ENCODE measurements at regions not wholly inside any gene's neighbourhood (a gene's known extent, or its start where the extent isn't known, plus 50 kb on each side); places are given as distances from the start of the nearest gene placed in this dataset.

DNA sequence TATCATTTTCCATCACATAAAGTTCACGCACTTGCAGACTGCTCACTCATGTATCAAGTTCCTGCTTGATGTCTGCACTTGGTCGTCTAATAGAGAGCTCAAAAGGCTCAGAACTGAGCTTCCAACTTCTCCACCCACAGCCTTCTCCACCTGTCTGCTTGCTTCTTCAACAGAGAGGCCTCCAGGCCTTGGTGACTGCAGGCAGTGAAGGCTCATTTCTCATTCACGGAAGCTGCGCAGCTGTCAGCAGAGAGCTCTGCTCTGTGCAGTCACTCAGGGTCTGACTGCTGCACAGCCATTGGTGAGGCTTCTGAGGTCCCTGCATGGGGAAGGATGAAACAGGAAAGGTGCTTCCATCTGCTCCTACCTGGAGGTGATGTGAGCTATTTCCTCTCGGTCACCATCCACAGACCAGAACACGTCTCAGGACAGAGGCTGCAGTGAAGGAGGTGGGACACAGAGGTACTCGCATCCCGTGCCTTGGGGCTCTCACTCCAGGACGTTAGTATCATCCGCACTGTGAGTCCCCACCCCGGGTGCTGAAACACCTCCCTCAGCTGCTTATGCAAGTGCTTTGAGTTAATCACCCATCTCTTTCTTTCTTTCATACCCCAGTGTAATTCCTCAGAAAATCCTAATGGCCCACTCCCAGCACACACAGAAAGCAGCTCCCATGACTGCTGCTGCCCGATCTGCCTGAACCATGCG lies 126.2 kb downstream of the TMEM18 start:
- no peak for DNase-seq (ENCODE audit: low read depth)

DNA sequence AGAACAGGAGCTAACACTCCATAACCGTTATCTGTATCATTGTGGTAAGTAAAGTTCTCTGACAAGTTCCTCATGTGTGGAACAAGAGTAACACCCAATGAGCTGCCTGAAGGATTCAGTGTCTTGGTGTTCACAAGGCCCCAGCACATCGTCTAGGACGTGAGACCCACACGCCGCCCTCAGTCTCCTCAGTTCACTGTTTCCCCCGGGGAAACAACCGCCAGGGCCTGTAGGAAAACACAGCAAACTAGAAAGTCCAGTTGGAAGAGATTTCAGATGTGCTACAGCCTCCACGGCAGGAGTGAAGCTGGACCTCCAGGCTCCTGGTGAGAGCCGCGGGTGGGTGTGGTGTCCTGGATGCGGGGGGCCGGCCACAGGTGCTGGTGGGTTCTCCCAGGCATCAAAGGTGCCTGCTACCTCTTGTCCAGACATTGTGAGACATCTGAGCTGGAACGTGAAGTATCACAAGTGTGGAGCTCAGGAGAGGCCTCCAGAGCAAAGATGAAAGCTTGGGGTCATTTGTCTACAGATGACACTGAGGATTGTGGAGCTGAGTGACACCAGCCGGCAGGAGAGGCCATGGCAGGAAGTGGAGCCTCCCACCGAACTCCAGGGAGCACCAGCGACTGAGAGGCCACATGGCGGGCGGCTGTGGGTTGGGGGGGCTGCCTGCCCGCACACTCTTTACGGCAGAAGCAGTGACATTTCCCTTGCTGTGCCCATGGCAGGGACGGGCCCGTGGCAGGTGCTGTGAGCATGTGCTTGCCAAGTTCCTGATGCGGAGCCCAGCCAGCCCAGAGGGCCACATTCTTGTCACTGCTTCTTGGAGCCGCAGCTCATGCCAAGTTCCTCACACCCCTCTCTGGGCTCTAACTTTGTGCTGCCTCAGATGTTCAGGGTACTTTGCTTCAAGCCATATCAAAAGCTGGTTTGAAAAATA lies 131.2 kb downstream of the TMEM18 start:
- no peak for DNase-seq (ENCODE audit: low read depth)

DNA sequence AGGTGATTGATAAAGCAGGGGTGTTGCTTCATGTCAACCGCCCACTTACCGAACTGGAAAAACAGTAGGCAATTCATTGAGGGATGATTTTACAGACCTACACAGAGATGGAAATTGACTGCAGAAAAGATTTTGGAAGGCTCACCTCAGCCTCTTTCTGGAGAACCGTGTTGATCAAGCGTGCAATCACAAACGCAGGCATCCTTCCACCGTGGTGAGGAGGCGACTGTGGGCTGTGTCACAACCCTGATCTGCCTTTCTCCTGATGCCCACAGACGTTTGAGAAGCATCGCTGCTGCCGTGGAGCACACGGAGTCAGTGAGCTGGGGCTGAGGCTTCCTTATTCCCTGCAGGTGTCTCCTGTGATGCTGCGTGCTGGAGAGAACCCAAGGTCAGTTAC lies 132.0 kb downstream of the TMEM18 start:
- no peak for DNase-seq (ENCODE audit: low read depth)

DNA sequence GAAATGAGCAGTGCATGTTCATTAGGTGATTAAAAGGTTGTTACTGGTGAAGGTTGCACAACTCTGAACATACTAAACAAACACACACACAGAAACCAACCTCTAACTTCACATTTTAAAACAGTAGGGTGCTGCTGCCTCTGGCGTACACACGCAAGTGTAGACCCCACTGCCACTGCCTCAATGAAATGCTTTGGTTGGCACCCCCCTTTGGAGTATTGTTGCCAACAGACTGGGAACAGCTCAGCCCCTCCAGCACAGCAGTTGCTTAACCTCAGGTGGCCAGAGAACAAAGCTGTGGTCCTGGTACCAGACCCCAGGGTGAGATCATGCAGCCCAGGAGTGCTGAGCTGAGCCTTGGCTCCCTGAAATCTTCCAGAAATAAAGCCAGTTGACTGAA lies 138.6 kb downstream of the TMEM18 start:
- DNase-seq (ENCODE audit: low read depth) = no peak

DNA sequence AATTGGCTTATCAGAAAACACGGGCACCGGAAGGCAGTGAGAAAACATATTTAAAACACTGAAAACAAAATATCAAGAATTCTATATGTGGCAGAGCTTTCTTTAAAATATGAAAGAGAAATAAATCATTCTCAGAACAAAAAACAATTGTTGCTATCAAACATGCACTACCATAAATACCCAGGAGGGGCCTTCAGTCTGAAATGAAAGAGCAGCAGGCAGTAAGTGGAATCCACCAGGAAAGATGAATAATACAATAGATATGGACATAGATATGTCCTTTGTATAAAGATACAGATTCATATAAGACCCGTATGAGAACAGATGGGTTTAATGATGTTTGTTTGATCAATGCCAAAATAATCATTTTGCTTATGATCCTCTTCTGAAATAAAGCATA lies 142.0 kb downstream of the TMEM18 start:
- no peak for DNase-seq (ENCODE audit: low read depth)

DNA sequence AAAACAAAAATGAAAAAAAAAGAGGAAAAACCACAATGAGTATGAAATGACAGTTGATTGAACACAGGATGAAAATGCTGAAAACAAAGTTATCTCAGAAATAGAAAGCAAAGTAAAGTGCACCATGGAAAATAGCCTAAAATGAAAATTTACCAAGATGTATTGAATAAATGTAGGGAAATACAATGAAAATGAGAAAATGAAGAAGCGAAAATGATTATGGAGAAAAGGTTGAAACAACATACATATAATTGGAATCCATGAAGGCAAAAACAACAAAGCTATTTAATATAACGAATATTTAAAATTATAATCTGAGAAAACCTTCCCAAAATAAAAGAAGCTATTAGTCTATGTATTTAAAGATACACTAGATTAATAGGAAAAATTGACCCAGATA lies 147.4 kb downstream of the TMEM18 start:
- no peak for DNase-seq (ENCODE audit: low read depth)

DNA sequence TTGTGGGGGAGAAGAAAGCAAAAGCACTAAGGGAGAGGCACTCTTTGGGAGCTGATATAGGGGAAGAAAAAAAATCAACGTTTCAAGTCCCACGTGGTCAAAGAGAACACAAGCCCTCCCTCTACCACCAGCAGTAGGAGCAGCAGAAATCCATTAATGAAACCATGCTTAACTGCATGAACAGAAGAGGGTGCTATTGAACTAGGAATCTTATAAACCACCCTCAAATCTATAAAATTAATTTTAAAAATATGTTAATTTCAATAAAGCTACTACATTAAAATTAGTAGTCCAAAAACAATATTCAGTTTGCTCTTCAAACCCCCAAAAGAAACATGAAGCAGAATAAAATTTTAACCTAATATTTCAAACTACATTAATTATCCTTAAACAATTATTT lies 147.8 kb downstream of the TMEM18 start:
- peak; percentile 44 for DNase-seq (ENCODE audit: low read depth)

DNA sequence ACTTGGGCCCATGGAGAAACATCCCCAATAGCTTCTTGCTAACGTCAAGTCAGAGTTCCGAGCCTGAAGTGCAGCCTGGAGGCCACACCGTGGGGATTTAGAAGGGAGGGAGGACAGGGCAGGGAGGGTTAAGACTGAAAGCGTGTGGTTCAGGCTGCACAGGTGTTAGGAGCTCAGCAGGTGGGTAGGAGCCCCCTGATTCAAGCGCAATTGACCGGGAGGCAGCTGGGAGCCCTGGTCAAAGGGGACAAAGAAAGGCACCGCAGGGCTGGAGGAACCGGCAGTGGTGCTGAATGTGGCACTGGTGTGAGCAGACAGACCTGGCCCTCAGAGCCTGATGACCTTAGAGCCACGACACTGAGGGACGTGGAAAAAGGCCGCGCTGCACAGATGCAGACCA lies 149.6 kb downstream of the TMEM18 start:
- no peak for DNase-seq (ENCODE audit: low read depth)

DNA sequence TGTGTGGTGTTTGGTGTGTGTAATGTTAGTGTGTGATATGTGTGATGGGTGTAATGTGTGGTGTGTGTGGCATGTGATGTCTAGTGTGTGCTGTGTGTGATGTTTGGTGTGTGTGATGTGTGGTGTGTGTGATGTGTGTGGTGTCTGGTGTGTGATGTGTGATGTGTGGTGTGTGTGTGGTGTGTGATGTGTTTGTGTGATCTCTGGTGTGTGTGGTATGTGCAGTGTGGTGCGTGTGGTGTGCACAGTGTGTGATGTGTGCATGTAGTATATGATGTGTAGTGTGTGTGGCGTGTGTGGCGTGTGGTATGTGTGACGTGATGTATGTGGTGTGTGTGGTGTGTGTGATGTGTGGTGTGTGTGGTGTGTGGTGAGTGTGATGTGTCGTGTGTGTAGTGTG lies 150.3 kb downstream of the TMEM18 start:
- no peak for DNase-seq (ENCODE audit: low read depth)

DNA sequence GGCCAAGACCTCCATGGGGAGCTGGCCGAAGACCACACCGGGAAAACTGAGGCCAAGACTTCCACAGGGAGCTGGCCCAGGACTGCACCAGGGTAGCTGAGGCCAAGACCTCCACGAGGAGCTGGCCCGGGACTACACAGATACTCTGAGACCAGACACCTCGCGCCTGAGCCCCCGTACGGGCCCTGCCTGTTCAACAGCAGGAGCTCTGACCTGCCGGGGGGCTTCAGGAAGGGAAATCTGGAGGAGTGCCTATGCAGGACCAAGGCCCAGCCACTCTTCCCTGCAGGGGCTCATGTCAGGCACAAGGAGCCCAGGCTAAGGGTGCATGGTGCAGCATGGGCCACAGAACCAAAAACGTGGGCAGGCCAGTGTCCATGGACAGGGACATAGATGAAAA lies 151.6 kb downstream of the TMEM18 start:
- DNase-seq (ENCODE audit: low read depth) = no peak

DNA sequence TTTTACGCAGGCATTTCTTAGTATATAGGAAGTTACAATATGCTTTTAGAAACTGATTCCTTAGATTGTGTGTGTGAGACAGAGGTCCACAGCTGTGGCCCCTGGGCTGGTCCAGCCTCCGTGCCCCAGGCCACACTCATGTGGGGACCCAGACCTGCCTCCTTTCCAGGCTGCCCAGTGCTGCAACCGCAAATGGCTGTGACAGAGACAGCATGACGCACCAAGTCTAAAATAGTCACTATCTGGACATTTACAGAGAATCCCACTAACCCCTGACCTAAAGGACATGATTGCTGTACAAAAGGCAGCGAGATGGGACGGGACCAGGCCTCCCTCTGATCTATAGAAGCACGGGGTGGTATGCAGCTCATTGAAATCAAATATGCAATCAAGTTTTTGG lies 152.2 kb downstream of the TMEM18 start:
- no peak for DNase-seq (ENCODE audit: low read depth)

DNA sequence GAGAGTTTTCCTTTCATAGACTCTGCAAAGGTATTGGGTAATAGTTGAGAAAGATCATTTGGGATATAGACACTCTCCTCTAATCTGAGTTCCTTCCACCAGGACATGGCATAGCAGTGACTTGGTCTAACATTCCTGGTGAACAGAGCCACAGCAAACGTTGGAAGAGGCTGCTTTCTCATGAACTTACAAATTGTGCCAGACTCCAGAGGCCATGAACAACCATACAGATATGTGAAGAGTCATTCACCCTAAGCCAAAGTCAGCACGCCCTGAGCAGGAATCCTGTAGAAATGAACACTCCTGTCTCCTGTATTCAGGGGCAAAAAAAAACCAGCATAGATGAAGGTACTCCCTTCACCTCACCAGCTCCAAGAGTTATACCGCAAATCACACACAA lies 152.8 kb downstream of the TMEM18 start:
- no peak for DNase-seq (ENCODE audit: low read depth)

DNA sequence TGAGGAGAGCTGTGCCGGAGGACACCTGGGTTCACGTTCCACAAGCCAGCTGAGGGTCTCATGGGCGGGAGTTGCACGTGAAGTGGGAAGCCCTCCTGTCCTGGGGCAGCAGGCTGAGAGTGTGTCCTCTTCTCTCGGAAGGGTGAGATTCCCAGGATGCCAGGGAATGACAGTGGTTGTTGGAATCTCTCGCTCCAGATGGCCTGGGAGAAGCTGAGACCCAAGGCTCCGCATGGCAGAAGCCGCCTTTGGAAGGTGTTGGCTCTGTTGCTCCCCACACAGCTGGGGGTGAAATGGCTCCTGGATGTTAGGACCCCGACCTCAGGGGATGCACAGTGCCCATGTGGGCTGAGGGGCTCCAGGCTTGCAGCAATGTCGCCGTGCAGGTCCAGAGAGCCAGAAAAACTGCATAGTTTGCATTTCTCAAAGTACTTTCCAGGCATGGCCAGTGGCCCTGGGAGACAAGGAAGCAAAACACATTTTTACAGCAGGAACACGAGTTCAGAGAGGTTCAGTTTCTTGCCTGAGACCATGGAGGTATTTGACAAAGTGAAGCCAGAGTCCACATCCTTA lies 153.4 kb downstream of the TMEM18 start:
- no peak for DNase-seq (ENCODE audit: low read depth)

DNA sequence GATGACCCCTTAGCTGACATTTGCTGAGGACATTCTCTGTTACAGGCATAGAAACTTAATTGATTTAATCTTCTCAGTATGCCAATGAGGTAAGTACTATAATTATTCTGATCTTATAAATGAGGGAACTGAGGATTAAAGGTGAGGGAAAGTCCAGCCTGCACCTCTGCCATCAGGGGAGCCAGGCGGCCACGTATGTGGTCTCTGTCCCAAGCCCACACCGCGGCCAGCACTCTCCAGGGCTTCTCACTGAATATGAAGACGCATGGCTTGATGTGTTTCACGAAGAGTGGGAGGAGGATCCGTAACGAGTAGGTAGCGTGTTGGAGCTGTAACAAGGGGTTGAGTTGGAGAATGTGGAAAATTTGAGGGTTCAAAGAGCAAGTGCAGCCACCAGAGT lies 154.4 kb downstream of the TMEM18 start:
- no peak for DNase-seq (ENCODE audit: low read depth)

DNA sequence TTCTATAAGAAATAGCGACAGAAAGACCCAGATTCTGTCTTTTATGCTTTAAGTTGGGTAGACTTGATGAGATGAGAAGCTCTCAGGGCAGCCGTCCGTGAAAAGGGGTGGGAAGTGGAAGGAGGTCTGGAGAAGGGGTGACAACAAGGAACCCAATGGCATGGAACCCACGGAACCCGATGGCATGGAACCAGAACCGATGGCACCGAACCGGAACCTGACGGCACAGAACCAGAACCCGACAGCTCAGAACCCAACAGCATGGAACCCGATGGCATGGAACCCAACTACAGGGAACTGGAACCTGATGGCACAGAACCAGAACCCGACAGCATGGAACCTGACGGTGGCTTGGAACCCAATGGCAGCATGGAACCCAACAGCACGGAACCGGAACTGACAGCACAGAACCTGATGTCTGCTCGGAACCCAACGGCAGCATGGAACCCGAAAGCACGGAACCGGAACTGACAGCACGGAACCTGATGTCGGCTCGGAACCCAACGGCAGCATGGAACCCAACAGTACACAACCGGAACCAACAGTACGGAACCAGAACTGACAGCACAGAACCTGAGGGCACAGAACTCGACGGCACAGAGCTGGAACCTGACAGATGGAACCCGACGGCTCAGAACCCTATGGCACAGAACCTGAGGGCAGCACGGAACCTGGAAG lies 155.2 kb downstream of the TMEM18 start:
- no peak for DNase-seq (ENCODE audit: low read depth)

DNA sequence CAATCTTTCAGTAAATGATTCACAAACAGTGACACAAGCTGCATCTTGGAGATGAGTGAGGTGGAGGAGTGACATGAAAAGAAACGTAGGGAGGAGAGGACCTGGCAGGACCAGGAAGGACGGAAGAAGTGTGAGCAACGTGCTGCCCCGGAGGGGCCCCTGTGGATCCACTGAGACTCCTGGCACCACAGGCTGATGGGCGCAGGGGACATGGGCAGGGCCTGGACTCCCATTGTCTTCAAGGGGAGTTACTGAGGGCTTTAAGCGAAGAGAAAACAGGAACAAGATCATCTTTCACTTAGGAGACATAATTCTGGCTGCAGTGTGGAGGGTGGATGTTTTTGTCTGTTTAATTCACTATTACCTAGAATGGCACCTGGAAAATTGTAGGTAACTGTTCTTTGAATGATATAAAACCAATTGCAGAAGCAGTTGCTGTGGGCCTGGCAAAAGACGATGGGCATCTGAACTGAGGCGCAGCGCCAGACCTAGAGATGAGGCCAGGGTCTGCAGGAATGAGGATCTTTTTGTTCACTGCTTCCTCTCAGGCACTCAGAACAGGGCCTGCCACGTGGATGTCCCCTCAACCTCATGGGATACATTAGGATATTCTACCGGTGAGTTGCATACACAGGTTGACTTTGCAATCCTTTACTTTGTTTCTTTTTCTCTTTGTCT lies 156.4 kb downstream of the TMEM18 start:
- DNase-seq (ENCODE audit: low read depth) = no peak

DNA sequence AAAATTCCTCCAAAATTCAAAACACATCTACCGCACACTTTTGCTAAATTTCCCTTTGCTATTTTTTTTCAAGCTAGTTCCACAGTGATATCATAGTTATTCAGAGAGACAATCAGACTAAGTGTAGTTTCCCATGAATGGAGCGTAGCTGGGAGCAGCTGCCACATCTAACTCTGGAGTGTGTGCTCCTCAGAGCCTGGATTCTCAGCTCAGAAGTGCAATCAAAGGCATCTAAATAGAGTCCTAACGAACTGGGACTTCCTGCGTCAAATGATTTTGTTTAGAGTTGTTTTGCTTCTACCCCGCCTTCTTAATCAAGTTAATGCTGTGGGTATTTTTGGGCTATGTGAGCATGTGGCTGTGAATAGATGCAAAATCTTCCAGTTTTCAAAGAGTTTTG lies 160.3 kb downstream of the TMEM18 start:
- no peak for DNase-seq (ENCODE audit: low read depth)

DNA sequence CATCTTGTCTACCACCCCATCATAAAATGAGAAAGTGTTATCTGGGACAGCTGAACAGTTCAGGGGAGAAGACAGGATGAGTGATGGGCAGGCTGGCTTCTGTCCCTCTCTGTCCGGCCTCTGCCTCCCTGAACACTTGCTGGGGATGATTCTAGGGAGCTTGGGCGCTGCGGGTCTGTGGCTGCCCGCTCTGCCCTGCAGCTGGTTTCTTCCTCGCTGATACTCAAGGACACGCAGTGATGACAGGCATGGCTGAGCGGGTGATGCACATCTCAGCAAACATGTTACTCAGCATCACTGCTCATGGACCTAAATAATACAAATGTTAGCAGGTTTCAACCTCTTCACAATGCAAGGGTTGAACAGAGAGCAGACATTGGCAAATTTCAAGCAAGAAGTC lies 161.1 kb downstream of the TMEM18 start:
- DNase-seq (ENCODE audit: low read depth) = no peak

DNA sequence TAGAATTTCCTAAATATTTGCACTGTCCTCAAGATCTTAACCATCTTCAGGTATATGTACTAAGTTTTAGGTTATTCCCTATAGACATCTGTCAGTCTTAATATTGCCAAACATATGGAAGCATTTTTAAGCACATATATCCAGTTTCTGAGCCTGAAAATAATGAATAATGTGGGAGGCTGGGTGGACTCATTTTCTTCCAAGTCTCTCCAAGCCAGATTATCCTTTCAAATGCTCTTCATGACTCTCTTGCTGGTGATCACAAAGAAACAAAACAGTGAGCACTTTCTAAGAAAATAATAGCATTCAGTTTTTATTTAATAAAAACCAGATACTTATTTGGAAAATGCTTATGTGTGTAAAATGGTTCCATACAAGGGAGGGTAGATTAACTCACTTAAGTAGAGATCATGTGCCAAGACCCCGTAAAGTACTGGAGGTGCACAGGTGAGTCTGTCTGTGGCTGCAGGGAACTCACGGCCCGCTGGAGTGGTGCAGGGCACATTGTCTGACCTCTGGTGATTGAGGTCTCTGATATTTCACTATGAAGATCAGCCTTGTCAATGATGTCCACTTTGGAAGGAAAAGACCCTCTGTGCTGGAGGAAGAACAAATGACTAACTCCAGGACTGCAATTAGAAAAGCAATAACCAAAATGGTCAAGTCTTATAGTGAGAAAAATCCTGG lies 161.6 kb downstream of the TMEM18 start:
- DNase-seq (ENCODE audit: low read depth) = no peak

DNA sequence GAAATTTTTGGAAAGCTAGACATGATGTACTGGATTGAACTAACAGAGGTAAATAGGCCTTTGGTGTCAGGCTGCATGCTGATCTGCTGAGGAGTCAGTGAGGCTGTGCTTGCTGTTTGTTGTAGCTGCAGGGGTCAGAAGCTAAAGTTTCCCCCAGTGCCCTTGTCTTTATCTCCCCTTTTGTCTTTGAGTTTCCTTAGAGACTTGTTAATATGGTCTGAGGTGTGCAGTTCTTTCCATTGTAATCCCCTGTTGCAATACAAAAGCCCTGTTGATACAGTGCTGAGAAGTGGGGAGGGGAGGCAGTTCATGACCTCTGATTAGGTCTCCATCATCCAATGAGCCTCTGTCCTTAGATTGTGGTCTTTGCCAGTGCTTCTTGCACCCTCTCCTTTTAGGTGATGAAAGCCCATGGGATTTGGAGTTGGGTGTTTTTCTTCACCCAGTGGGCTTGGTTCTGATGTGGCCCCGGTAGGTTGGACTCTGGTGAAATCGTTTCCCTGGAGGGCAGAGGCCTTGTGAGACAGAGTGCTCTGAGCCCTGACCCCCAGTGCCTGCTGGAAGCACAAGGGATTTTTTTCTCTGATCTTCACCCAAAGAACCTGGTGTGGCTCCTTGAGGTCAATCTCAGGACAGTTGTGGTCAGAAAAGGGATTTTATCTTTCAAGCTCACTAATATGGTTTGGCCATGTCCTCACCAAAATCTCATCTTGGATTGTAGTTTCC lies 163.1 kb downstream of the TMEM18 start:
- DNase-seq (ENCODE audit: low read depth) = no peak

DNA sequence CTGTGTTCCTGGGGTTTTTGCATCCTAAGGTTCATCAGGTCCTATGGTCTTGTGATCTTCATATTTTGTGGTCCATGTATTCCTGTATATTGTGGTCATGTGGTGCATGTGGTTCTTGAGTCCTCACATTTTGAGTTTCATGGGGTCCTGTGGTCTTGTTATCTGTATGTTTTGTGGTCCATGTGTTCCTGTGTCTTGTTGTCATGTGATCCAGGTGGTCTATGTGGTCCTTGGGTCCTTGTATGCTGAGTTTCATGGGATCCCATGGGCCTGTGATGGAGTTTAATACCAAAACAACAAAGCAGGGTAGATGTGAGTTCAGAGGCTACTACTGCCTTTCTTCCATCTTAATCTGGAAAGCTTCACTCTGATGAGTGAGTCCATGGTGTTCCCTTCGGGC lies 166.4 kb downstream of the TMEM18 start:
- no peak for DNase-seq (ENCODE audit: low read depth)

Data from fibroblast of the conjunctiva (primary cell).